CD4-positive, alpha-beta T cell (primary cell): ENCODE measurements at regions not wholly inside any gene's neighbourhood (a gene's known extent, or its start where the extent isn't known, plus 50 kb on each side); places are given as distances from the start of the nearest gene placed in this dataset.

Source experiments
- ATAC-seq: fragments of 200-7000 bp; cut with Tn5 transposase; one replicate; pipeline ENCODE4 v1.10.0; 2022; ENCODE audit warnings: mild to moderate bottlenecking; ENCODE audit not compliant: poor library complexity
- CTCF ChIA-PET: fragments of 350-600 bp; sonication (Branson Sonifier 250); formaldehyde crosslinking; loops from one replicate; lab custom pipeline; 2021; ENCODE audit warnings: antibody characterized with exemption, inconsistent platforms; lab: Charles Lee
- POLR2A ChIA-PET: fragments of 350-600 bp; sonication (Branson Sonifier 250); formaldehyde crosslinking; loops from one replicate; lab custom pipeline; 2021; ENCODE audit warnings: antibody characterized with exemption, inconsistent platforms; lab: Charles Lee
- DNase-seq, 14 experiments: peaks; one replicate each; pipeline ENCODE4 v3.0.0-alpha.2; 2013 to 2020; ENCODE audit warnings: mixed read lengths in 2 of 14
- H3K27ac ChIP-seq, 2 donors: one replicate each; pipeline versions ENCODE4 v1.5.1 to v1.7.0; 2013; ENCODE audit warnings: low read length in 2 of 2, low read depth in 1 of 2, mild to moderate bottlenecking in 1 of 2
- H3K27me3 ChIP-seq, 2 experiments: 1 replicate in 1 of 2; 2 replicates in 1 of 2; pipeline versions ENCODE4 v1.6.1 to v1.7.0; 2013; ENCODE audit warnings: low read length in 2 of 2, control low read depth in 1 of 2, mild to moderate bottlenecking in 1 of 2, moderate library complexity in 1 of 2; ENCODE audit not compliant: insufficient read depth in 2 of 2, control insufficient read depth in 1 of 2
- H3K36me3 ChIP-seq: one replicate; pipeline ENCODE4 v1.6.1; 2013; ENCODE audit warnings: low read length, control low read depth; ENCODE audit not compliant: insufficient read depth
- H3K4me1 ChIP-seq: one replicate; pipeline ENCODE4 v1.6.1; 2013; ENCODE audit warnings: low read length, control low read depth; ENCODE audit not compliant: insufficient read depth
- H3K4me3 ChIP-seq: one replicate; pipeline ENCODE4 v1.5.1; 2013; ENCODE audit warnings: mild to moderate bottlenecking, low read length, moderate library complexity
- H3K9me3 ChIP-seq, 2 experiments: 1 replicate in 1 of 2; 2 replicates in 1 of 2; pipeline versions ENCODE4 v1.6.1 to v1.7.0; 2013; ENCODE audit warnings: low read length in 2 of 2, mild to moderate bottlenecking in 2 of 2, control low read depth in 1 of 2, moderate library complexity in 1 of 2; ENCODE audit not compliant: control insufficient read depth in 1 of 2, insufficient read depth in 1 of 2
- H3K27ac Mint-ChIP-seq: one replicate; pipeline ENCODE4 v1.8.0; 2020; ENCODE audit warnings: mixed read lengths
- H3K27me3 Mint-ChIP-seq: one replicate; pipeline ENCODE4 v1.8.0; 2021; ENCODE audit warnings: mixed read lengths
- H3K36me3 Mint-ChIP-seq: one replicate; pipeline ENCODE4 v1.8.0; 2021; ENCODE audit warnings: low read depth, mixed read lengths
- H3K4me1 Mint-ChIP-seq: one replicate; pipeline ENCODE4 v1.8.0; 2021; ENCODE audit warnings: low read depth, mixed read lengths
- H3K4me3 Mint-ChIP-seq: one replicate; pipeline ENCODE4 v1.8.0; 2020; ENCODE audit warnings: mild to moderate bottlenecking, mixed read lengths
- H3K9me3 Mint-ChIP-seq: one replicate; pipeline ENCODE4 v1.8.0; 2020; ENCODE audit warnings: mixed read lengths
- CTCF ChIP-seq: fragments of 200-600 bp; IDR thresholded peaks from one replicate; pipeline ENCODE4 v1.8.0; 2022; ENCODE audit warnings: antibody characterized with exemption, mild to moderate bottlenecking
- intact Hi-C, 2 experiments: fragments of 100-400 bp; cut with DNase I in 1 of 2; cut with micrococcal nuclease in 1 of 2; formaldehyde crosslinking; loops; one replicate each; pipeline versions ENCODE4 v1.15.1 to v1.9.0; 2023 to 2025; cut with DNase I, micrococcal nuclease

DNA sequence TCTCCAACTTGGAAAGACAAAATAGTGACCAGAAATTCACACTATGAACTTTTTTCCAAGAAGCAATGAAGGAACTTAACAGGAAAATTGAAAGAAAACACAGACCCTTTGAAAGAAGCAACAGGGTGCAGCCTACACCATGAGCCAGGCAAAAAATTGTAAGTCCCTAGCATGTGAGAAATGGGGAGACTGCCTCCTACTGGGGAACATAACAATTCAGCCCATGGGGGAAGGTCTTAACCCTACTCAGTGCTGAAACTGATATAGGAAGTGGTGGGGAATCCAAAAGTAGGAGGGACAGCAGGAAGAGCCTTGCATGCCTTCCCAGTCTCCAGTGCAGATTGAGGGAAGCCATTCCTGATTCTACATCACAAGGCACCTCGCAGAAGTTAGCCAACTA, 235.1 kb upstream of the UFL1 start:
- DNase-seq (no peak), ATAC-seq (no peak)
- no peaks in the 10 kb centered on the region for H3K36me3 Mint-ChIP-seq
- H3K4me3 Mint-ChIP-seq = no peak overlapping the region
- H3K9me3 Mint-ChIP-seq = peaks cover 2% of the 10 kb centered on the region
- Histone ChIP-seq H3K4me3 (no peak overlapping the region), H3K36me3 (no peaks in the 10 kb centered on the region), H3K27ac (no peak overlapping the region), H3K9me3 (no peaks in the 10 kb centered on the region), H3K27me3 (no peaks in the 10 kb centered on the region), H3K4me1 (no peaks in the 10 kb centered on the region)
- CTCF ChIA-PET = no interaction called here
- intact Hi-C loops = no loop called here
- no peak overlapping the region for H3K27ac Mint-ChIP-seq
- TF ChIP-seq CTCF = no peak
- H3K27me3 Mint-ChIP-seq = peaks cover 17% of the 10 kb centered on the region
- POLR2A ChIA-PET = no interaction called here
- H3K4me1 Mint-ChIP-seq = no peaks in the 10 kb centered on the region

DNA sequence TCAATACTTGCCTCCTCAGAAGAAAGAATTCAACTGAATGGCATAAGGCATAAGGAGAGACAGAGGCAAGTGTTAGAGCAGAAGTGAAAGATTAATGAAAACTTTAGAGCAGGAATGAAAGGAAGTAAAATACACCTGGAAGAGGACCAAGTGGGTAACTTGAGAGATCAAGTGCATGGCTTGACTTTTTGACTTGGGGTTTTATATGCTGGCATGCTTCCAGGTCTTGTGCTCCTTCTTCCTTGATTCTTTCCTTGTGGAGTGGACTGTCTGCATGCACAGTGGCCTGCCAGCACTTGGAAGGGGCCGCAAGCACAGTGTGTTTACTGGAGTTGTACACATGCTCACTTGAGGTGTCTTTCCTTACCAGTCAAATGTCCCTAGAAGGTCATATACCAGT, 222.1 kb upstream of the UFL1 start:
- intact Hi-C loops = no loop called here
- no peaks in the 10 kb centered on the region for H3K27me3 Mint-ChIP-seq
- Histone ChIP-seq H3K9me3 (no peaks in the 10 kb centered on the region), H3K4me3 (no peak overlapping the region), H3K27ac (no peak overlapping the region), H3K36me3 (no peaks in the 10 kb centered on the region), H3K4me1 (no peaks in the 10 kb centered on the region), H3K27me3 (no peaks in the 10 kb centered on the region)
- peaks cover 6% of the 10 kb centered on the region for H3K9me3 Mint-ChIP-seq
- no peak for ATAC-seq
- no peak for DNase-seq
- no peak for TF ChIP-seq CTCF
- no peaks in the 10 kb centered on the region for H3K36me3 Mint-ChIP-seq
- H3K4me1 Mint-ChIP-seq = no peaks in the 10 kb centered on the region
- POLR2A ChIA-PET = no interaction called here
- CTCF ChIA-PET = no interaction called here
- no peak overlapping the region for H3K27ac Mint-ChIP-seq
- H3K4me3 Mint-ChIP-seq = no peak overlapping the region

DNA sequence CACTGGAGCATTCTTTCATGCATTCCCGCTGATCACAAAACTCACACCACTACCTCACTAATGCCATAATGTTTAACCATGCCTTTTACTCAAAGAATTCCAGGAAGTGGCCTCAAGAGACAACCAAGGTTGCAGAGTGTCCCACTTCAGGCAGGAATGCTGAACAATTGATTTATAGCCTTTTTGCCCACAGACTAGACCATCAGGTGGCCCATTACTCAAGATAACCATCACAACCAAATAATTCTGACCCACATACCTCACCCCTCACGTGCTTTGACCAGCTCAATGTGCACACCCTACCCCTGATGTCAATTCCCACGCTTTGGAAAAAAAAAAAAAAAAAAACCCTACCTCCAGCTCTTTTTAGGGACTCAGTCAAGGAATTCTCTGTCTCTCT, 220.6 kb upstream of the UFL1 start:
- Mint-ChIP-seq H3K9me3 (peaks cover 6% of the 10 kb centered on the region), H3K4me3 (no peak overlapping the region), H3K4me1 (no peaks in the 10 kb centered on the region), H3K27me3 (no peaks in the 10 kb centered on the region), H3K36me3 (no peaks in the 10 kb centered on the region), H3K27ac (no peak overlapping the region)
- no peaks in the 10 kb centered on the region for H3K27me3 ChIP-seq
- CTCF ChIA-PET = no interaction called here
- H3K4me1 ChIP-seq = no peaks in the 10 kb centered on the region
- no peaks in the 10 kb centered on the region for H3K36me3 ChIP-seq
- no peak for TF ChIP-seq CTCF
- intact Hi-C loops = no loop called here
- POLR2A ChIA-PET = no interaction called here
- DNase-seq = no peak
- no peak for ATAC-seq
- H3K4me3 ChIP-seq = no peak overlapping the region
- H3K9me3 ChIP-seq = no peaks in the 10 kb centered on the region
- no peak overlapping the region for H3K27ac ChIP-seq
